Smooth muscle cell (in vitro differentiated cells): ENCODE measurements at regions not wholly inside any gene's neighbourhood (a gene's known extent, or its start where the extent isn't known, plus 50 kb on each side); places are given as distances from the start of the nearest gene placed in this dataset.
A peak's percentile ranks its signal among the peaks of the same experiment; 100 is the strongest.

Experiments used
- DNase-seq: peaks from one replicate; lab custom pipeline; 2025; ENCODE audit not compliant: unreplicated experiment; lab: John Stamatoyannopoulos, UW
- H2AFZ ChIP-seq: fragments of 200-600 bp; sonication (generic); 2 replicates; pipeline ENCODE4 v1.6.0; 2016; ENCODE audit warnings: antibody characterized with exemption, low read depth, mild to moderate bottlenecking
- H3F3A ChIP-seq: fragments of 200-600 bp; sonication (generic); 2 replicates; pipeline ENCODE4 v1.6.0; 2017; ENCODE audit warnings: antibody characterized with exemption, low read depth
- H3K27ac ChIP-seq: fragments of 200-600 bp; sonication (generic); 2 replicates; pipeline ENCODE4 v1.5.1; 2016; ENCODE audit warnings: low read depth, mild to moderate bottlenecking
- H3K27me3 ChIP-seq: fragments of 200-600 bp; sonication (generic); 2 replicates; pipeline ENCODE4 v1.6.1; 2016; ENCODE audit warnings: low read depth, mild to moderate bottlenecking
- H3K36me3 ChIP-seq: fragments of 200-600 bp; sonication (generic); 2 replicates; pipeline ENCODE4 v1.5.1; 2016; ENCODE audit warnings: low read depth
- H3K4me1 ChIP-seq: fragments of 200-600 bp; sonication (generic); 2 replicates; pipeline ENCODE4 v1.5.1; 2016; ENCODE audit warnings: low read depth
- H3K4me2 ChIP-seq: fragments of 200-600 bp; sonication (generic); 2 replicates; pipeline ENCODE4 v1.6.0; 2016; ENCODE audit warnings: mild to moderate bottlenecking
- H3K4me3 ChIP-seq: fragments of 200-600 bp; sonication (generic); 2 replicates; pipeline ENCODE4 v1.5.1; 2016; ENCODE audit warnings: mild to moderate bottlenecking
- H3K79me2 ChIP-seq: fragments of 200-600 bp; sonication (generic); 2 replicates; pipeline ENCODE4 v1.6.0; 2016; ENCODE audit warnings: low read depth, mild to moderate bottlenecking
- H3K9ac ChIP-seq: fragments of 200-600 bp; sonication (generic); 2 replicates; pipeline ENCODE4 v1.6.0; 2016; ENCODE audit warnings: low read depth
- H3K9me3 ChIP-seq: fragments of 200-600 bp; sonication (generic); replicated peaks from 2 replicates; pipeline ENCODE4 v1.5.1; 2016; ENCODE audit warnings: low read depth
- H4K20me1 ChIP-seq: fragments of 200-600 bp; sonication (generic); 2 replicates; pipeline ENCODE4 v1.6.0; 2016; ENCODE audit warnings: low read depth
- WGBS: methylation state at CpG from one replicate; pipeline ENCODE4 v1.1.7; 2016; ENCODE audit warnings: low lambda C conversion rate; 5-methylcytosine and 5-hydroxymethylcytosine counted together
- TF ChIP-seq, protein P1 (sequence below): fragments of 200-600 bp; sonication (generic); IDR thresholded peaks from 2 replicates; pipeline ENCODE4 v1.5.1; 2017; ENCODE audit warnings: borderline replicate concordance, mild to moderate bottlenecking, antibody characterized with exemption; ENCODE audit not compliant: insufficient read depth, poor library complexity, severe bottlenecking

DNA sequence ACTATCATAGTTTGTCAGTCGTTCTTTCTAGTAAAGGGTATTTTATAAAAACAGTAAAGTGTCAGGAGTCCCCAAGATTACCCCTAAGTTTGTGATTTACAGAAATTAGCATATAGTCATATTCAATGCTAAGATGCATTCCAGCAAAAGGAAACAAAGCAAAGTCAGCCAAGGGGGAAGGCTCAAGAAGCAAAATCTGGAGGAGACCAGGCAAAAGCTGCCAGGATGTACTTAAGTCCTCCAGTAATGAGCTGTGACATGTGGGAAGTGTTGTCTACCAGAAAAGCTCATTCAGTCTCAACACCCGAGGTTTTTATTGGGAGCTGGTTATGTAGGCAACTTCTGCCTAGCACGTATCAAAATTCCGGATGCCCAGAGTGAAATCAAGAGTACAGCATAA is 373.4 kb upstream of the TMPRSS15 start:
- Histone ChIP-seq H3K36me3 (no peaks in the 10 kb centered on the region), H3K4me3 (no peak overlapping the region), H3K4me1 (no peaks in the 10 kb centered on the region), H3K79me2 (no peaks in the 10 kb centered on the region), H3K9ac (no peak overlapping the region), H2AFZ (no peak overlapping the region), H3F3A (no peaks in the 10 kb centered on the region), H3K27ac (no peak overlapping the region), H3K27me3 (no peaks in the 10 kb centered on the region), H3K4me2 (no peak overlapping the region), H3K9me3 (no peaks in the 10 kb centered on the region), H4K20me1 (no peaks in the 10 kb centered on the region)
- TF ChIP-seq, protein P1, sequence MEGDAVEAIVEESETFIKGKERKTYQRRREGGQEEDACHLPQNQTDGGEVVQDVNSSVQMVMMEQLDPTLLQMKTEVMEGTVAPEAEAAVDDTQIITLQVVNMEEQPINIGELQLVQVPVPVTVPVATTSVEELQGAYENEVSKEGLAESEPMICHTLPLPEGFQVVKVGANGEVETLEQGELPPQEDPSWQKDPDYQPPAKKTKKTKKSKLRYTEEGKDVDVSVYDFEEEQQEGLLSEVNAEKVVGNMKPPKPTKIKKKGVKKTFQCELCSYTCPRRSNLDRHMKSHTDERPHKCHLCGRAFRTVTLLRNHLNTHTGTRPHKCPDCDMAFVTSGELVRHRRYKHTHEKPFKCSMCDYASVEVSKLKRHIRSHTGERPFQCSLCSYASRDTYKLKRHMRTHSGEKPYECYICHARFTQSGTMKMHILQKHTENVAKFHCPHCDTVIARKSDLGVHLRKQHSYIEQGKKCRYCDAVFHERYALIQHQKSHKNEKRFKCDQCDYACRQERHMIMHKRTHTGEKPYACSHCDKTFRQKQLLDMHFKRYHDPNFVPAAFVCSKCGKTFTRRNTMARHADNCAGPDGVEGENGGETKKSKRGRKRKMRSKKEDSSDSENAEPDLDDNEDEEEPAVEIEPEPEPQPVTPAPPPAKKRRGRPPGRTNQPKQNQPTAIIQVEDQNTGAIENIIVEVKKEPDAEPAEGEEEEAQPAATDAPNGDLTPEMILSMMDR, result no peak
- 78% methylated on average over 4 of the region's 4 CpGs for WGBS
- DNase-seq, result no peak

DNA sequence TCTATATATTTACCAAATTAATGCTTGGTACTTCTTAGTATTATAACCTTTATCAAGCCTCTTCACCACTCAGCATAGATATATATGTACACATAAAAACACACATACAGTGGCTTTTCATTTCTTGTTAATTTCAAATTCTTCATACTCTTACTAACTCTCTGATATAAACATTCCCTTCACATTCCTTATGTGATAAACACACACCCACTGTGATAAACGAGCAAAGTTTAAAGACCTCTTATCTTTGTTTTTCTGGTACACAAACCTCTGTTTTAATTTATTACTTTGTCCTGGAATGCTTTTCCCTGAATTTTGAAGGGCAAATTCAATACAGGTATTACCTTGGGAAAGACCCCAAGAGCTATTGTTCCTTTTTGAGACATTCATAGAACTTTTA is 379.1 kb upstream of the TMPRSS15 start:
- TF ChIP-seq, protein P1, result no peak
- H2AFZ ChIP-seq, result no peak overlapping the region

GRCh38 chr21:18801468-18801867 is 397.9 kb upstream of the TMPRSS15 start:
- Histone ChIP-seq H3F3A (no peaks in the 10 kb centered on the region), H3K27me3 (no peaks in the 10 kb centered on the region), H3K36me3 (no peaks in the 10 kb centered on the region), H3K9ac (no peak overlapping the region), H2AFZ (no peak overlapping the region), H3K4me2 (no peak overlapping the region), H3K4me1 (no peaks in the 10 kb centered on the region), H3K27ac (no peak overlapping the region), H4K20me1 (no peaks in the 10 kb centered on the region), H3K4me3 (no peak overlapping the region), H3K79me2 (no peaks in the 10 kb centered on the region), H3K9me3 (no peaks in the 10 kb centered on the region)
- 100% methylated on average over 1 of the region's 1 CpG for WGBS
- DNase-seq, result no peak
- TF ChIP-seq, protein P1, result peak; percentile 35

More for the DNA sequence above, 379.1 kb upstream of the TMPRSS15 start:
- no peak for DNase-seq
- 47% methylated on average over 1 of the region's 1 CpG for WGBS
- no peaks in the 10 kb centered on the region for H3K79me2 ChIP-seq
- no peaks in the 10 kb centered on the region for H3K9me3 ChIP-seq
- H3K4me3 ChIP-seq, result no peak overlapping the region
- H3K4me2 ChIP-seq, result no peak overlapping the region
- H3K9ac ChIP-seq, result no peak overlapping the region
- H3F3A ChIP-seq, result no peaks in the 10 kb centered on the region
- H4K20me1 ChIP-seq, result no peaks in the 10 kb centered on the region
- H3K27ac ChIP-seq, result no peak overlapping the region
- no peaks in the 10 kb centered on the region for H3K36me3 ChIP-seq
- no peaks in the 10 kb centered on the region for H3K4me1 ChIP-seq
- no peaks in the 10 kb centered on the region for H3K27me3 ChIP-seq

DNA sequence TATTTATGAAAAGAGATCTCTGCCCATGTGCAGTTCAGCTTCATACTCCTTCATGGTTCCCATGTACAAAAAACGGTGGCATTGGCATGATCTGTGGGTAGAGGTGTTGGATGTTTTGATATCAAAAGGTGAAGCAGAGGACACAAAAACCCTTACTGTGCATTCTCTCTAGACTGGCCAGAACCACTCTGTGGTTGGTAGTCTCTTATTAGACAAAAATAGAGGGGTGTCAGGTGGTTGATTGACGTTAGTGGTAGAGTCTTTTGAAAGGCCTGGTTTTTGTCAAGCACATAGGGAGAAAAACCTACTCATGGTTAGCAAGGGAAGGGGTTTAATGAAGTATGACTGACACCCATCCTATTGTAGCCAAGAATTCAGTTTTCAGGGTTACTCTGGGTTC is 400.0 kb upstream of the TMPRSS15 start:
- Histone ChIP-seq H3K27me3 (no peaks in the 10 kb centered on the region), H3K9me3 (no peaks in the 10 kb centered on the region), H3K4me3 (no peak overlapping the region), H3K79me2 (no peaks in the 10 kb centered on the region), H2AFZ (no peak overlapping the region), H3K9ac (no peak overlapping the region), H3K36me3 (no peaks in the 10 kb centered on the region), H3K27ac (no peak overlapping the region), H3K4me1 (no peaks in the 10 kb centered on the region), H4K20me1 (no peaks in the 10 kb centered on the region), H3K4me2 (no peak overlapping the region), H3F3A (no peaks in the 10 kb centered on the region)
- DNase-seq, result no peak
- 81% methylated on average over 2 of the region's 2 CpGs for WGBS
- TF ChIP-seq, protein P1, result no peak
